T-helper 1 cell treated with Interleukin-12 subunit alpha and Interleukin-12 subunit beta and Interleukin-4 antibody, amounts not matched to agents 30 ng/mL and 1 ng/mL, for 36 hours (primary cell): ENCODE measurements at regions not wholly inside any gene's neighbourhood (a gene's known extent, or its start where the extent isn't known, plus 50 kb on each side); places are given as distances from the start of the nearest gene placed in this dataset.
"Not testable (repeated sequence)": the region's sequence is repeated elsewhere in the genome, so short reads cannot be mapped to it uniquely, and the experiment has no call there.

Source experiments
- intact Hi-C: fragments of 100-400 bp; cut with micrococcal nuclease; formaldehyde crosslinking; loops from one replicate; pipeline ENCODE4 v1.15.1; 2024

DNA sequence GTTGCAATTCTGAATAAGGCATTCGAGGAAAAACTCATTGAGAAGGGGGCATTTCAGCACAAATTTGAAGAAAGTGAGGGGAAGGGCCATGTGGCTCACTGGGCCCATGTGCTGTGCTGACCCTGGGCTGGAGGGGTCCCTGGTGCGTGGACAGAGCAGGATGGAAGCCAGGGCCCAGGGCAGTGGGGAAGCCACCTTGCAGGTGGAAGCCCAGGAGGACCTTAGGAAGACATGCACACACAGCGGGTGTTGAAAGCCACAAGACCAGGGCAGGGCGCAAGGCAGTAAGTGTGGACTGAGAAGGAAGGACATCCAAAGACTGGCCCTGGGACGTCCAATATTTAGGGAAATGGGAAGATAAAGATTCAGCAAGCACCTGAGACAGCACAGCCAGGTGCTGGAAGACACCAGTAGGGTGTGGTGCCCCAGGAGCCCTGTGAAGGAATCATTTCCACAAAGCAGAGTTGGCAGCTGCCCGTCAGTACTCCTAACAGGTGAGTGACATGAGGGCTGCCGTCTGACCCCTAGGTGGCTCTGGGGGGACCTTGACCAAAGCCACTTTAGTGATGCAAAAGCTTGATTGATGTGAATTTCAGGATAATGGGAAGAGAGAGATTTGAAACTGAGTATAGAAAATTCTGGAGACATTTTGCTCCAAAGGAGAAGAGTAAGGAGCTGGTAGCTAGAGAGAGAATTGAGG lies 254.4 kb upstream of the EXOC2 start:
- intact Hi-C loops, result no loop called here

DNA sequence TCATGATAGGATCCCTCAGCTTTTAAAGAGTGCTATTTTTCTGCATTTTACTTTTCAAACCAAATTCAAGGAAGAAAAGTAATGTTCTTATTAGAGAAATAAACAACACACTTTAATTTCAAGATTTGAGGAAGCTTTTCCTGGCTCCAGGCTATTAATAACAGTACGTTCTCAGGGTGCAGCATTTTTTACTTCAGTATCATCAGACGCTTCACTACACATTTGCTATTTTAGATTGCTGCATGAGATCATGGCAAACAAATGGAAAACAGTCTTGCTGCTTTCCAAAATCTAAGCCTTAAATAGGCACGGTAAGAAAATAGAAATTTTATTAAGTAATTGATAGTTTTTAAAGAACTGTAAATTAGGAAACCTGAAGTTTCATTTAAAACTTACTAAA lies 253.6 kb upstream of the EXOC2 start:
- intact Hi-C loops, result no loop called here

DNA sequence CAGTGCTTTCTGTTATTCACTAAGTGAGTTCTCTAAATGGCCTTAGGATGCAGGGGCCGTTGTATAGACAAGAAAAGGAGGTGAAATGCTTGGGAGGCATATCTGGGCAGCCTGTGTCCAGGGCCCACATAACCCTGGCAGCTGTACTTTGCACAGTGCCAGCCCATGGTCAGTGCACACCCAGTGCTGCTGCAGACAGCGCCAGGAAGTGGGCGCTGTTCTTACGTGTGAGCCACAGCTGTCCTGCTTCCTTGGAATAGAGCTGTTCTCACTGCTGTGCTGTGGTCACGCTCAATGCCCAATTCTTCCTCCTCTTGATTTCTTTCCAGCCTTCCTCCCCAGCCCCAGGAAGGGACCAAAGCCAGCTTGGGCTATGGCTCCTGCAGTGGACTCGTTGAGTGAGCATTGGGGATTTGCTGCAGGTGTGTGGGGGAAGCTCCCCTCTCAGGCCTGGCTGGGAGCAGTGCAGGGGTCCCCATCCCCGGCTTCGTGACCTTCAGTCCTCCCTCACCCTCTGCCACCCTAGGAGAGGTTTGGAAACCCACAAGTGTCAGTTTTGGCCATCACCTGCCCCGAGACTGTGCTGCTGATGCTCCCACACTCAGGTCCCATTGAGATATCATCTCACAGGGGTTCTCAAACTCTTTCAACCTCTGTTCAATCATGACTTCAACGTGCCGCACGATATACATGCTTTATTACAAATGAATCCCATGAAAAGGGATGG lies 246.8 kb upstream of the EXOC2 start:
- intact Hi-C loops, result no loop called here

GRCh38 chr6:938916-939315 lies 246.0 kb upstream of the EXOC2 start:
- intact Hi-C loops, result no loop called here

- intact Hi-C loops, result no loop called here
Observed at GRCh38 chr6:938271-938905, 245.4 kb upstream of the EXOC2 start.

DNA sequence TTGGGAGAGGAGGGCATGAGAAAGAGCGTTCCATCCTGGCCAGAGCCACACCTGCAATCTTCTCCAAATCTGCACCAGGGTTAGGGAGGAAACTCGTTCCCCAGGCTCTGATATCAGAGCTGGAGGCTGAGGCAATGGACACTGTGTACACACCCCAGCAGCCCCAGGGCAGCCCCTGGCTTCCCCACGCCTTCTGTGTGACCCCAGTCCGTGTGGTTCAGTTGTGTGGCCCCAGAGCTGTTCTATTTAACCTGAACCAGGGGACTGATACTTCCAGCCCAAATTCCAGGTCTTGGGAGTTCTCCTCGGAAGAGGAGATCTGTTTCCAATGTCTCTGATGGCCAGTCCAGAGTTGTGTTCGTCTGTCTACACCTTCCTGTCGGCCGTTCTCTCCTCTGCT lies 242.6 kb upstream of the EXOC2 start:
- intact Hi-C loops, result no loop called here

GRCh38 chr6:934686-935085 lies 241.7 kb upstream of the EXOC2 start:
- intact Hi-C loops, result no loop called here

- intact Hi-C loops, result not testable (repeated sequence)
Observed at GRCh38 chr6:931919-932318, 239.0 kb upstream of the EXOC2 start.

DNA sequence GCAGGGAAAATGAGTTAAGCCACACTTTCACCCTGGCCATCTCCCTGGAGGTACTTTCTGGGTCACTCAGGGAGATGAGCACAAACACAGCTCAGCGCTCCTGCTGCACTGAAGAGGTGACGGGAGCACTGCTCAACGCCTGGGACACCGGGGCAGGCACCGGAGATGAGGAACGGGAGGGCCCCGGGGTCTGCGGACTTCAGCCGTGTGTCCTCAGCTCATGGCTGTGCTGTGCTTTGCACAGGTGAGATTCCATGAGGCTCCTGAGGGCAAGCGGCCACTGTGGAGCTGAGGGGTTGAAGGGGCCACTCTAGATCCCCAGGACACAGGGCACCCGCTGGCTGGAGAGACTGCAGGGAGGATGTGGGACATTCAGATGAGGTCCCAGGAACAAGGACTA lies 234.2 kb upstream of the EXOC2 start:
- intact Hi-C loops, result no loop called here

DNA sequence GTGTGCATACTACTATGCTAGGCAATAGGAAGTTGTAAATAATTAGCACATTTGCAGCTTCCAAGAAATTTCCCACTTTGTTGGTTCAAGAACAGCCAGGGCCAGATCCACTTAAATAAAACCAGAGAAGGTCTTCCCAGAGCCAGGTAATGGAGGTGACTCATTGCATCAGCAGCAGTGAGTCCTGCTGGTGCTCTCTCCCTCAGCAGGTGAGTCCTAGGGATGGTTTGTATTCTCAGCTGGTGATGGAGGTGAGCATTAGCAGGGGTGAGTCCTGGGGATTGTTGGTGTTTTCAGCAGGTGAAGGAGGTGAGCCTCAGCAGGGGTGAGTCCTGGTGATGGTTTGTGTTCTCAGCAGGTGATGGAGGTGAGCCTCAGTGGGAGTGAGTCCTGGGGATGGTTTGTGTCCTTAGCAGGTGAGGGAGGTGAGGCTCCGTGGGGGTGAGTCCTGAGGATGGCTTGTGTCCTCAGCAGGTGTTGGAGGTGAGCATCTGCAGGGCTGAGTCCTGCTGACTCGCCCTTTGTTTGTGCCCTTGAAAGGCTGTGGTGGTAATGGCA lies 232.8 kb upstream of the EXOC2 start:
- intact Hi-C loops, result no loop called here

DNA sequence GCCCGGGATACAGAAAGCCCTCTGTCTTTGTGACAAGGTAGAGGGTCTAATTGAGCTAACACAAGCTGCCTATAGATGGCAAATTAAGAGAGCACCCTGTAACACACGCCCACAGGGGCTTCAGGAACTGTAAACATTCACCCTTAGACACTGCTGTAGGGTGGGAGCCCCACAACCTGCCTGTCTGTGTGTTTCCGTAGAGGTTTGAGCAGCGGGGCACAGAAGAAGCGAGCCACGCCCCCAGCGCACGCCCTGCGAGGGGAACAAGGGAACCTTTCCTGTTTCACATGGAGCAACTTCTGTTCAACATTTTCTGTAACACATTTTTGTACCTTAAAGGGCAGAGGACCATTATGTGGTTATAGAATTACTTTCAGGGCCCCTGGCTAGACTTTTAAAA lies 231.7 kb upstream of the EXOC2 start:
- intact Hi-C loops, result no loop called here

DNA sequence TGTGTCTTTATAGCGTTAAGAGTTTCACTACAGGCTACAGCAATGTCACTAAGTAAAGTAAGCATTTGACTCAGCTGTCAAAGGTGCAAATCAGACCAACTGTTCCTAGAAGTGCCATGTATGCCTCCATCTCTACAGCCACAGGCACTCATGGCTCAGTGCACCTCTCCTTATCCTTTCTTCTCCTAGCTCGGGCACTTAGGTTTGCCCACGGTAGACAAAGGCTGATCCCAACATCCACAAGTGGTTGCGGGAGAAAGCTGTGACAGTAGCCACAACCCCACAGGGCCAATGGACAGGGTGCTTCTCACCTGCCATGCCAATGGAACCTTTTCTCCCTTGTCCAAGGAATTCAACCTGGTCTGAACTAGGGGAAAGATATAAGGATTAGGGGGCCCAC lies 228.5 kb upstream of the EXOC2 start:
- intact Hi-C loops, result no loop called here

GRCh38 chr6:920512-920911 lies 227.6 kb upstream of the EXOC2 start:
- intact Hi-C loops, result no loop called here

DNA sequence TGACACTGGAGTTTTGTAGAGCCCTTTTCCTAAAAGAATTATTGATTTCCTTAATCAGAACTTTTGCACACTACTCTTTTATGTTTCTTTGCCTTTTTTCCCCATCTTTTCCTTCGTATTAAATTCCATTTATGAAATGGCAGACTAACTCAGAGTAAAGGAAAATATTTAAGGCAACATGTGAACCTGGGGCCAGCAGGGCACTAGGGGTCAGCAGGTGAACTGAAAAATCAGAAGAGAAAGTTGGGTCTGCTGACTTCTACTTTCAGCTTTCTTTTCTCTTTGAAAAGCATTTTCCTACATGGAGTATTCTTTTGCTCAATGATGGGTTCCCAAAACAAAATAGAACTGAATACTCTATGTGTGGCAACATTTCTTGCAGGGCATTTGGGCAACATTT lies 226.6 kb upstream of the EXOC2 start:
- intact Hi-C loops, result no loop called here

- intact Hi-C loops, result no loop called here
Observed at GRCh38 chr6:917939-918338, 225.0 kb upstream of the EXOC2 start.

- intact Hi-C loops, result no loop called here
Observed at GRCh38 chr6:917296-917695, 224.4 kb upstream of the EXOC2 start.

- intact Hi-C loops, result no loop called here
Observed at GRCh38 chr6:916131-916530, 223.2 kb upstream of the EXOC2 start.

DNA sequence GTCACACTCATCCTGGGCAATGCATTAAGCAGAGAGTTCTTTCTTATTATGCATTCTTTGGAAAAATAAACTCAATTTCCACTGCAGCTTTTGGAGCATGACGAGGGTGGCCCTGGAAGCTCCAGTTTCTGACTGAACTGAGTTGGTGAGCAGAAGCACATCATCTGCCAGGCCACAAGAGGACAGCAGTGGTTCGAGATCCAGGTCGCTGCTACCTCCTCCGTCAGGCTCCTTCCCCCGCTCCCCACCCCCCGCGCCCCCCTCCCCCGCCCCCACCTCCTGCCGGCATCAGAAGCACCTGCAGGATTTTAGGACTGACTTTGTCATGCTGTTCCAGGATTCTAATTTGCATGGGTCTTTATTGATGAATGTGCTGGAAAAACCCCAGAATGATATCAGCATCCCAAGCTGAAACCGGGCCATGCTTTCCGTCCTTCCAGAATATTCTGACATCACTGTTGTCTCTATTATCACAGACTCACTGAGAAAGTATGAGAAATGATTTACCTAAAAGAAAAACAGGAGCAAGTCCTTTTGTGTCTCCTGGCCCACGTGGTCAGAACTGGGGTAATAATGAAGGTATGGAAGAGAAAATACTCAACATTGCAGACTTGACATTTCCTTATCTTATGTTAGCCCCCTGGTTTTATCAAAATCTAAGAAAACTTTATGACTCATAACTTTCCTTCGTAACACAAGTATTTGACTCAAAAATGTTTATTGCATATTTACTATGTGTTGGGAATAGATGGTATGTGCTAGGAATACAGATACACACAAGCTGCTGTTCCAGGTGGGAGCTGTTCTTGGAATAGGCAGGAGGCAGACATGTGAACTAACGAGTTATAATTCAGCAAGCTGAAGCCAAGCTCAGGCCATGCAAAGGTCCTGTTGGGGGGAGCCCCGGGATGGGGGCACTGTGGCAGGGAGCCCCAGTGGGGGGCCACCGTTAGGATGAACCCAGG lies 220.2 kb upstream of the EXOC2 start:
- intact Hi-C loops, result no loop called here

DNA sequence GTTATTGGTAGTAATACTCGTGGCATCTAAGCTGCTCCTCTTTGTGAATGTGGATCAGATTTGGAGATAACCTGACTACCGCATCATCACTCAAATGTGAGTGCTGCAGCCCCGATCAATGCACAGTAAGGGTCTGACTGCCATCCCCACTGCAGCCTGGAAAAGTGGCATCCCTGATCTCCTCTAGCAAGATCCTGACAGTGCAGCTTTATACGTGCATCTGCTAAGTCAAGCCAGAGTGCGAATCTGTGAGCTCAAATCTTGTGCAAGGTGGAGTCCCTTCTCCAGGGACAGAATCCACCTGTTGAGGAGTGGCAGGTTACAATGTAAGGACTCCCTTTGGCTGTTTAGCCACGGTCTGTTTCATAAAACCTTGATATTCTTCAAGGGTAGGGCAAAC lies 215.0 kb upstream of the EXOC2 start:
- intact Hi-C loops, result no loop called here

DNA sequence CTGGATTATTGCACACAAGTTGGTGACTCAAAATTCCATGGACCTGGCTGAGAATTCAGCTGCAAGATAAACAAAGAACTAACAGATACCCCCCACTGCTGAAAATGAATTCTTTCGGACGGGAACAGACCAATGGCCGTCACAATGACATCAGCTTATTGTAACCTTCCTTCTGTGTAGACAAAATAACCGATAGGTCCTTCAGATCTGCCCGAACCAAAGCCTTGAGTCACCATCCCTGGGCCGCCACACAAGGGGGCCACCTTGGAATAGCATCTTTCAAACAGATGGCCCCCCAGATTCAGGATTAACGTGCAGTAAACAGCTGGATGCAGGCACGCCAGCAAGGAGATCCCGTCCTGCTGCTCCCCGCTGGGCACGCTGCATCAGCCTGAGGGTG lies 214.0 kb upstream of the EXOC2 start:
- intact Hi-C loops, result no loop called here

- intact Hi-C loops, result no loop called here
Observed at GRCh38 chr6:905556-905955, 212.6 kb upstream of the EXOC2 start.
